Thoracic aorta (tissue), 2 donors: ENCODE measurements at regions not wholly inside any gene's neighbourhood (a gene's known extent, or its start where the extent isn't known, plus 50 kb on each side); places are given as distances from the start of the nearest gene placed in this dataset.

Source experiments
- ATAC-seq: fragments of 150-250 bp; one replicate; pipeline ENCODE4 v1.8.0; 2017; ENCODE audit warnings: low read depth; ENCODE audit not compliant: insufficient number of reproducible peaks, low FRiP score
- DNase-seq: peaks from one replicate; pipeline ENCODE4 v3.0.0-alpha.2; 2020; ENCODE audit warnings: low spot score
- H3K27ac ChIP-seq, 2 donors: fragments of 200-600 bp; sonication (generic); 1 replicate in 1 of 2; 2 replicates in 1 of 2; pipeline ENCODE4 v1.5.1; 2016; ENCODE audit warnings: mild to moderate bottlenecking in 2 of 2, moderate library complexity in 2 of 2
- H3K27me3 ChIP-seq: fragments of 200-600 bp; sonication (generic); replicated peaks from 2 replicates; pipeline ENCODE4 v1.6.0; 2016; ENCODE audit warnings: mild to moderate bottlenecking; ENCODE audit not compliant: insufficient read depth
- H3K36me3 ChIP-seq: fragments of 200-600 bp; sonication (generic); one replicate; pipeline ENCODE4 v1.5.1; 2016
- H3K4me1 ChIP-seq, 2 donors: fragments of 200-600 bp; sonication (generic); 1 replicate in 1 of 2; 2 replicates in 1 of 2; pipeline versions ENCODE4 v1.5.1 to v1.6.0; 2016; ENCODE audit warnings: low read depth in 2 of 2, mild to moderate bottlenecking in 1 of 2; ENCODE audit not compliant: control insufficient read depth in 1 of 2
- H3K4me3 ChIP-seq: fragments of 200-600 bp; sonication (generic); 2 replicates; pipeline ENCODE4 v1.5.1; 2016; ENCODE audit warnings: mild to moderate bottlenecking
- H3K9me3 ChIP-seq: fragments of 200-600 bp; sonication (generic); 2 replicates; pipeline ENCODE4 v1.5.1; 2016
- CTCF ChIP-seq: fragments of 200-600 bp; sonication (generic); IDR thresholded peaks from one replicate; pipeline ENCODE4 v1.5.1; 2019; ENCODE audit warnings: antibody characterized with exemption

GRCh38 chr2:237199577-237199976 lies 113.9 kb downstream of the COPS8 start:
- no peak for ATAC-seq
- no peak for TF ChIP-seq CTCF
- Histone ChIP-seq H3K9me3 (no peaks in the 10 kb centered on the region), H3K27me3 (no peaks in the 10 kb centered on the region), H3K27ac (no peak overlapping the region), H3K36me3 (no peaks in the 10 kb centered on the region), H3K4me1 (peaks cover 0 to 5% of the 10 kb centered on the region in 2 donors), H3K4me3 (no peak overlapping the region)
- no peak for DNase-seq

- ATAC-seq = no peak
- Histone ChIP-seq H3K27me3 (no peaks in the 10 kb centered on the region), H3K27ac (no peak overlapping the region), H3K9me3 (no peaks in the 10 kb centered on the region), H3K4me3 (no peak overlapping the region), H3K36me3 (no peaks in the 10 kb centered on the region), H3K4me1 (peaks cover 0 to 5% of the 10 kb centered on the region in 2 donors)
- no peak for TF ChIP-seq CTCF
- DNase-seq = no peak
Measured at GRCh38 chr2:237200462-237200861, 114.8 kb downstream of the COPS8 start.

GRCh38 chr2:237201461-237202287 lies 116.0 kb downstream of the COPS8 start:
- H3K27me3 ChIP-seq = no peaks in the 10 kb centered on the region
- no peak for ATAC-seq
- H3K27ac ChIP-seq = no peak overlapping the region
- DNase-seq = no peak
- peaks cover 0 to 5% of the 10 kb centered on the region in 2 donors for H3K4me1 ChIP-seq
- H3K4me3 ChIP-seq = no peak overlapping the region
- no peaks in the 10 kb centered on the region for H3K36me3 ChIP-seq
- TF ChIP-seq CTCF = no peak
- H3K9me3 ChIP-seq = no peaks in the 10 kb centered on the region

GRCh38 chr2:237202288-237203030 lies 116.8 kb downstream of the COPS8 start:
- Histone ChIP-seq H3K9me3 (no peaks in the 10 kb centered on the region), H3K36me3 (no peaks in the 10 kb centered on the region), H3K27ac (no peak overlapping the region), H3K4me1 (peaks cover 0 to 10% of the 10 kb centered on the region in 2 donors), H3K27me3 (no peaks in the 10 kb centered on the region), H3K4me3 (no peak overlapping the region)
- DNase-seq (no peak), ATAC-seq (no peak)
- no peak for TF ChIP-seq CTCF

- Histone ChIP-seq H3K4me1 (peaks cover 0 to 22% of the 10 kb centered on the region in 2 donors), H3K4me3 (no peak overlapping the region), H3K27ac (no peak overlapping the region), H3K36me3 (no peaks in the 10 kb centered on the region), H3K27me3 (no peaks in the 10 kb centered on the region), H3K9me3 (no peaks in the 10 kb centered on the region)
- no peak for DNase-seq
- no peak for ATAC-seq
- no peak for TF ChIP-seq CTCF
Measured at GRCh38 chr2:237205043-237205541, 119.4 kb downstream of the COPS8 start.
